Stomach (tissue), 8 donors: ENCODE measurements at regions not wholly inside any gene's neighbourhood (a gene's known extent, or its start where the extent isn't known, plus 50 kb on each side); places are given as distances from the start of the nearest gene placed in this dataset.

Experiments
- DNase-seq, 2 donors: peaks; one replicate each; pipeline versions ENCODE4 v3.0.0 to v3.0.0-alpha.2; 2013 to 2019
- H3K27ac ChIP-seq, 5 donors: fragments of 200-600 bp in 4 of 5; sonication (generic) in 4 of 5; one replicate each; pipeline ENCODE4 v1.5.1; 2013 to 2019; ENCODE audit warnings: mild to moderate bottlenecking in 1 of 5, moderate library complexity in 1 of 5
- H3K27me3 ChIP-seq, 3 donors: fragments of 200-600 bp; sonication (generic); one replicate each; pipeline ENCODE4 v1.5.1; 2017 to 2019; ENCODE audit warnings: mixed run types in 1 of 3
- H3K36me3 ChIP-seq, 4 donors: fragments of 200-600 bp; sonication (generic); 1 replicate in 3 of 4; 2 replicates in 1 of 4; pipeline ENCODE4 v1.5.1; 2016 to 2019
- H3K4me1 ChIP-seq, 4 donors: fragments of 200-600 bp; sonication (generic); one replicate each; pipeline ENCODE4 v1.5.1; 2016 to 2019
- H3K4me3 ChIP-seq, 4 donors: fragments of 200-600 bp; sonication (generic) in 3 of 4; one replicate each; pipeline ENCODE4 v1.5.1; 2016 to 2019; ENCODE audit warnings: mild to moderate bottlenecking in 1 of 4
- H3K9me3 ChIP-seq, 4 donors: fragments of 200-600 bp; sonication (generic); one replicate each; pipeline ENCODE4 v1.5.1; 2016 to 2019
- CTCF ChIP-seq, 7 experiments: fragments of 450-650 bp in 4 of 7; fragments of 200-600 bp in 3 of 7; sonication (generic) in 3 of 7; IDR thresholded peaks; one replicate each; pipeline ENCODE4 v1.5.1; 2016 to 2019; ENCODE audit warnings: antibody characterized with exemption in 7 of 7, control low read depth in 2 of 7, mild to moderate bottlenecking in 1 of 7
- EP300 ChIP-seq: sonication (generic); formaldehyde crosslinking; IDR thresholded peaks from one replicate; pipeline ENCODE4 v1.6.1; 2017; ENCODE audit warnings: antibody characterized with exemption
- POLR2A ChIP-seq, 4 donors: fragments of 450-650 bp; IDR thresholded peaks; one replicate each; pipeline ENCODE4 v1.6.1; 2016; ENCODE audit warnings: antibody characterized with exemption in 4 of 4, control low read depth in 2 of 4, mild to moderate bottlenecking in 1 of 4, moderate library complexity in 1 of 4
- POLR2AphosphoS5 ChIP-seq, 3 donors: sonication (generic); formaldehyde crosslinking; IDR thresholded peaks; one replicate each; pipeline ENCODE4 v1.6.1; 2016; ENCODE audit warnings: antibody characterized with exemption in 3 of 3
- WGBS, 5 donors: extraction: QIAGEN DNeasy Blood & Tissue Kit in 3 of 5; methylation state at CpG; one replicate each; pipeline versions ENCODE4 v1.1.5 to v1.1.7; 2013 to 2018; 5-methylcytosine and 5-hydroxymethylcytosine counted together
- intact Hi-C: fragments of 100-400 bp; cut with DNase I; formaldehyde crosslinking; loops from one replicate; pipeline ENCODE4 v1.15.1; 2023; ENCODE audit warnings: low total_unique reads
- donor health status: healthy with polysubstance abuse.
- donor health status: Bipolar disorder and iron deficiency.
- donor health status: healthy.

- Histone ChIP-seq H3K4me3 (no peak overlapping the region), H3K27me3 (no peaks in the 10 kb centered on the region), H3K36me3 (no peaks in the 10 kb centered on the region), H3K27ac (no peak overlapping the region), H3K9me3 (peaks cover 0 to 6% (median 1%) of the 10 kb centered on the region in 4 donors), H3K4me1 (no peaks in the 10 kb centered on the region)
- 43 to 48% (median 45%) methylated on average over 2 of the region's 2 CpGs for WGBS, 5 donors
- TF ChIP-seq CTCF (IDR thresholded peaks at IDR 0.05) (no peak), EP300 (no peak), POLR2AphosphoS5 (IDR thresholded peaks at IDR 0.05) (no peak), POLR2A (IDR thresholded peaks at IDR 0.05) (no peak)
- no peak for DNase-seq
- intact Hi-C loops = no loop called here
Observed at GRCh38 chr21:18907076-18907475, 503.5 kb upstream of the TMPRSS15 start.

GRCh38 chr21:18908641-18909040 is 505.1 kb upstream of the TMPRSS15 start:
- no peak for TF ChIP-seq CTCF (IDR thresholded peaks at IDR 0.05)
- no peak for TF ChIP-seq EP300
- TF ChIP-seq POLR2A (IDR thresholded peaks at IDR 0.05) = no peak
- TF ChIP-seq POLR2AphosphoS5 (IDR thresholded peaks at IDR 0.05) = no peak
- WGBS, 5 donors = 84 to 92% (median 89%) methylated on average over 4 of the region's 4 CpGs
- Histone ChIP-seq H3K4me1 (no peaks in the 10 kb centered on the region), H3K27me3 (no peaks in the 10 kb centered on the region), H3K27ac (no peak overlapping the region), H3K36me3 (no peaks in the 10 kb centered on the region), H3K9me3 (peaks cover 0 to 6% (median 1%) of the 10 kb centered on the region in 4 donors), H3K4me3 (no peak overlapping the region)
- DNase-seq = no peak
- intact Hi-C loops = no loop called here

- no peaks in the 10 kb centered on the region for H3K36me3 ChIP-seq
- WGBS, 5 donors = 84 to 92% (median 88%) methylated on average over 4 of the region's 4 CpGs
- no peaks in the 10 kb centered on the region for H3K27me3 ChIP-seq
- no peak for DNase-seq
- no peak overlapping the region for H3K4me3 ChIP-seq
- peaks cover 0 to 3% (median 0%) of the 10 kb centered on the region in 4 donors for H3K4me1 ChIP-seq
- no peak for TF ChIP-seq POLR2AphosphoS5 (IDR thresholded peaks at IDR 0.05)
- no peak for TF ChIP-seq CTCF (IDR thresholded peaks at IDR 0.05)
- no peak for TF ChIP-seq POLR2A (IDR thresholded peaks at IDR 0.05)
- no peak for TF ChIP-seq EP300
- intact Hi-C loops = no loop called here
- peaks cover 0 to 6% (median 1%) of the 10 kb centered on the region in 4 donors for H3K9me3 ChIP-seq
- H3K27ac ChIP-seq = no peak overlapping the region
Observed at GRCh38 chr21:18913914-18914313, 510.3 kb upstream of the TMPRSS15 start.

- no peaks in the 10 kb centered on the region for H3K27me3 ChIP-seq
- no peaks in the 10 kb centered on the region for H3K36me3 ChIP-seq
- intact Hi-C loops = no loop called here
- no peak for DNase-seq
- TF ChIP-seq EP300 (no peak), POLR2A (IDR thresholded peaks at IDR 0.05) (no peak), POLR2AphosphoS5 (IDR thresholded peaks at IDR 0.05) (no peak), CTCF (IDR thresholded peaks at IDR 0.05) (no peak)
- peaks cover 0 to 3% (median 0%) of the 10 kb centered on the region in 4 donors for H3K4me1 ChIP-seq
- peaks cover 0 to 6% (median 1%) of the 10 kb centered on the region in 4 donors for H3K9me3 ChIP-seq
- WGBS, 5 donors = 93 to 99% (median 95%) methylated on average over 2 of the region's 2 CpGs
- H3K27ac ChIP-seq = no peak overlapping the region
- no peak overlapping the region for H3K4me3 ChIP-seq
Observed at GRCh38 chr21:18914570-18914969, 511.0 kb upstream of the TMPRSS15 start.
